ENCODE measurements at regions not wholly inside any gene's neighbourhood (a gene's known extent, or its start where the extent isn't known, plus 50 kb on each side); places are given as distances from the start of the nearest gene placed in this dataset.

GRCh38 chrX:125378205-125378604 lies 58.5 kb downstream of the TEX13C start:
- no peak for TF ChIP-seq CTCF (IDR thresholded peaks at IDR 0.05; ENCODE audit: borderline replicate concordance, control extremely low read depth, extremely low read depth, insufficient read depth, missing control alignments)
- in situ Hi-C loops (cut with MboI; ENCODE audit: low sequenced_read_pairs, unreplicated experiment), result no loop called here
- no peak for DNase-seq (ENCODE audit: low spot score)

- TF ChIP-seq CTCF (IDR thresholded peaks at IDR 0.05; ENCODE audit: borderline replicate concordance, control extremely low read depth, extremely low read depth, insufficient read depth, missing control alignments), result no peak
- no peak for DNase-seq (ENCODE audit: low spot score)
- in situ Hi-C loops (cut with MboI; ENCODE audit: low sequenced_read_pairs, unreplicated experiment), result no loop called here
These were observed 59.1 kb downstream of the TEX13C start for GRCh38 chrX:125378770-125379169.

- in situ Hi-C loops (cut with MboI; ENCODE audit: low sequenced_read_pairs, unreplicated experiment), result no loop called here
- no peak for TF ChIP-seq CTCF (IDR thresholded peaks at IDR 0.05; ENCODE audit: borderline replicate concordance, control extremely low read depth, extremely low read depth, insufficient read depth, missing control alignments)
- no peak for DNase-seq (ENCODE audit: low spot score)
These were observed 62.5 kb downstream of the TEX13C start for GRCh38 chrX:125382148-125382628.

GRCh38 chrX:125382889-125383288 lies 63.2 kb downstream of the TEX13C start:
- no peak for TF ChIP-seq CTCF (IDR thresholded peaks at IDR 0.05; ENCODE audit: borderline replicate concordance, control extremely low read depth, extremely low read depth, insufficient read depth, missing control alignments)
- no peak for DNase-seq (ENCODE audit: low spot score)
- in situ Hi-C loops (cut with MboI; ENCODE audit: low sequenced_read_pairs, unreplicated experiment), result no loop called here

GRCh38 chrX:125384867-125385266 lies 65.2 kb downstream of the TEX13C start:
- in situ Hi-C loops (cut with MboI; ENCODE audit: low sequenced_read_pairs, unreplicated experiment), result no loop called here
- no peak for TF ChIP-seq CTCF (IDR thresholded peaks at IDR 0.05; ENCODE audit: borderline replicate concordance, control extremely low read depth, extremely low read depth, insufficient read depth, missing control alignments)
- no peak for DNase-seq (ENCODE audit: low spot score)

GRCh38 chrX:125387945-125388344 lies 68.3 kb downstream of the TEX13C start:
- TF ChIP-seq CTCF (IDR thresholded peaks at IDR 0.05; ENCODE audit: borderline replicate concordance, control extremely low read depth, extremely low read depth, insufficient read depth, missing control alignments), result no peak
- in situ Hi-C loops (cut with MboI; ENCODE audit: low sequenced_read_pairs, unreplicated experiment), result no loop called here
- DNase-seq (ENCODE audit: low spot score), result no peak

GRCh38 chrX:125394449-125394848 lies 74.8 kb downstream of the TEX13C start:
- no peak for DNase-seq (ENCODE audit: low spot score)
- in situ Hi-C loops (cut with MboI; ENCODE audit: low sequenced_read_pairs, unreplicated experiment), result no loop called here
- TF ChIP-seq CTCF (IDR thresholded peaks at IDR 0.05; ENCODE audit: borderline replicate concordance, control extremely low read depth, extremely low read depth, insufficient read depth, missing control alignments), result no peak
